HepG2 (cell line): ENCODE measurements at regions not wholly inside any gene's neighbourhood (a gene's known extent, or its start where the extent isn't known, plus 50 kb on each side); places are given as distances from the start of the nearest gene placed in this dataset.

Experiments used
- ATAC-seq: fragments of 200-7000 bp; cut with Tn5 transposase; 3 replicates; pipeline ENCODE4 v1.9.1; 2020; ENCODE audit warnings: mild to moderate bottlenecking, moderate library complexity
- BruUV-seq: library from RNA; stranded (reverse); fragments of 400-500 nt; replicated peaks from 2 replicates; lab custom pipeline; 2021; lab: Mats Ljungman, UMichigan
- CTCF ChIA-PET: fragments of 300-600 bp; formaldehyde crosslinking; extraction: SDS; loops from one replicate; lab custom pipeline; 2021; ENCODE audit warnings: low total read pairs, inconsistent platforms, low intra/inter-chr PET ratio; lab: Yijun Ruan, JAX
- POLR2A ChIA-PET: fragments of 350-600 bp; sonication (Branson Sonifier 250); formaldehyde crosslinking; loops from one replicate; lab custom pipeline; 2020; ENCODE audit warnings: antibody characterized with exemption, inconsistent platforms; lab: Yijun Ruan, JAX
- DNase-seq: peaks from one replicate; pipeline ENCODE4 v3.0.0-alpha.2; 2015; ENCODE audit warnings: low spot score
- FAIRE-seq: peaks from 3 replicates; lab custom pipeline; 2011; peaks lifted over from hg19 to GRCh38; lab: Jason Lieb, UNC
- H2AFZ ChIP-seq: one replicate; pipeline ENCODE4 v1.6.1; 2011; ENCODE audit warnings: low read length, inconsistent platforms
- H3K27ac ChIP-seq: fragments of 300-600 bp; 3 replicates; pipeline ENCODE4 v1.8.0; 2011; ENCODE audit warnings: mixed run types, mild to moderate bottlenecking, mixed read lengths, low read length, inconsistent platforms; ENCODE audit not compliant: insufficient read depth; ENCODE audit errors: extremely low read length
- H3K27me3 ChIP-seq, 2 experiments: fragments of 200-600 bp in 1 of 2; 2 replicates in 1 of 2; 3 replicates in 1 of 2; pipeline versions ENCODE4 v1.6.0 to v1.8.0; 2011; ENCODE audit warnings: low read length in 2 of 2, mild to moderate bottlenecking in 2 of 2, moderate library complexity in 2 of 2, inconsistent platforms in 1 of 2; ENCODE audit not compliant: insufficient read depth in 2 of 2, control insufficient read depth in 1 of 2
- H3K36me3 ChIP-seq, 2 experiments: fragments of 200-600 bp in 1 of 2; replicated peaks in 1 of 2; 2 replicates in 1 of 2; 3 replicates in 1 of 2; pipeline versions ENCODE4 v1.5.1 to v1.8.0; 2011; ENCODE audit warnings: low read length in 2 of 2, inconsistent platforms in 1 of 2; ENCODE audit not compliant: insufficient read depth in 2 of 2, control insufficient read depth in 1 of 2
- H3K4me1 ChIP-seq: 2 replicates; pipeline ENCODE4 v1.5.1; 2012; ENCODE audit warnings: low read length, inconsistent platforms; ENCODE audit not compliant: insufficient read depth
- H3K4me2 ChIP-seq: 2 replicates; pipeline ENCODE4 v1.6.0; 2011; ENCODE audit warnings: low read depth, low read length, inconsistent platforms
- H3K4me3 ChIP-seq, 3 experiments: fragments of 200-600 bp in 1 of 3; sonication (generic), shearing (Covaris generic) in 1 of 3; replicated peaks in 1 of 3; 2 replicates each; pipeline ENCODE4 v1.5.1; 2011 to 2016; ENCODE audit warnings: low read length in 3 of 3, inconsistent platforms in 2 of 3, low read depth in 2 of 3, mild to moderate bottlenecking in 2 of 3, control low read depth in 1 of 3, mixed read lengths in 1 of 3; ENCODE audit not compliant: insufficient read depth in 1 of 3
- H3K79me2 ChIP-seq: one replicate; pipeline ENCODE4 v1.6.1; 2011; ENCODE audit warnings: low read length, inconsistent platforms; ENCODE audit not compliant: insufficient read depth
- H3K9ac ChIP-seq: 2 replicates; pipeline ENCODE4 v1.6.0; 2011; ENCODE audit warnings: mild to moderate bottlenecking, low read depth, low read length, inconsistent platforms; ENCODE audit not compliant: insufficient read depth
- H3K9me3 ChIP-seq: 2 replicates; pipeline ENCODE4 v1.5.1; 2012; ENCODE audit warnings: mild to moderate bottlenecking, low read length
- H4K20me1 ChIP-seq: 2 replicates; pipeline ENCODE4 v1.6.0; 2011; ENCODE audit warnings: inconsistent platforms, mild to moderate bottlenecking, low read length, moderate library complexity; ENCODE audit not compliant: insufficient read depth
- JUN ChIP-seq: sonication (generic); formaldehyde crosslinking; IDR thresholded peaks from 2 replicates; pipeline ENCODE4 v1.4.0; 2020; ENCODE audit warnings: mild to moderate bottlenecking, missing genetic modification reagents
- MIER3 ChIP-seq: IDR thresholded peaks from 2 replicates; pipeline ENCODE4 v1.6.1; 2016; ENCODE audit warnings: missing compliant biosample characterization, borderline replicate concordance
- MXD4 ChIP-seq: IDR thresholded peaks from 2 replicates; pipeline ENCODE4 v1.6.1; 2016; ENCODE audit warnings: mild to moderate bottlenecking, missing biosample characterization, missing genetic modification reagents
- ZBTB20 ChIP-seq: sonication (generic); formaldehyde crosslinking; IDR thresholded peaks from 2 replicates; pipeline ENCODE4 v1.8.1; 2023; ENCODE audit warnings: missing genetic modification reagents, low read depth, mild to moderate bottlenecking, borderline replicate concordance
- WGBS: methylation state at CpG from one replicate; pipeline ENCODE4 v1.1.6; 2017; ENCODE audit warnings: low lambda C conversion rate; 5-methylcytosine and 5-hydroxymethylcytosine counted together
- in situ Hi-C: cut with HindIII; loops from 2 replicates; pipeline ENCODE4 v1.10.0; 2017; ENCODE audit warnings: low pct_unique_long_range_greater_than_20kb; ENCODE audit not compliant: extremely low pct_ligation_motif_present
- intact Hi-C: fragments of 100-400 bp; cut with micrococcal nuclease; formaldehyde crosslinking; loops from one replicate; pipeline ENCODE4 v1.10.0; 2022; ENCODE audit not compliant: unreplicated experiment
- TF ChIP-seq, protein P1 (sequence below): IDR thresholded peaks from 2 replicates; pipeline ENCODE4 v1.6.1; 2016; ENCODE audit warnings: low read depth, missing genetic modification reagents, missing compliant biosample characterization

GRCh38 chr4:152032722-152033131, 271.9 kb upstream of the GATB start (continued):
- TF ChIP-seq, protein P1, sequence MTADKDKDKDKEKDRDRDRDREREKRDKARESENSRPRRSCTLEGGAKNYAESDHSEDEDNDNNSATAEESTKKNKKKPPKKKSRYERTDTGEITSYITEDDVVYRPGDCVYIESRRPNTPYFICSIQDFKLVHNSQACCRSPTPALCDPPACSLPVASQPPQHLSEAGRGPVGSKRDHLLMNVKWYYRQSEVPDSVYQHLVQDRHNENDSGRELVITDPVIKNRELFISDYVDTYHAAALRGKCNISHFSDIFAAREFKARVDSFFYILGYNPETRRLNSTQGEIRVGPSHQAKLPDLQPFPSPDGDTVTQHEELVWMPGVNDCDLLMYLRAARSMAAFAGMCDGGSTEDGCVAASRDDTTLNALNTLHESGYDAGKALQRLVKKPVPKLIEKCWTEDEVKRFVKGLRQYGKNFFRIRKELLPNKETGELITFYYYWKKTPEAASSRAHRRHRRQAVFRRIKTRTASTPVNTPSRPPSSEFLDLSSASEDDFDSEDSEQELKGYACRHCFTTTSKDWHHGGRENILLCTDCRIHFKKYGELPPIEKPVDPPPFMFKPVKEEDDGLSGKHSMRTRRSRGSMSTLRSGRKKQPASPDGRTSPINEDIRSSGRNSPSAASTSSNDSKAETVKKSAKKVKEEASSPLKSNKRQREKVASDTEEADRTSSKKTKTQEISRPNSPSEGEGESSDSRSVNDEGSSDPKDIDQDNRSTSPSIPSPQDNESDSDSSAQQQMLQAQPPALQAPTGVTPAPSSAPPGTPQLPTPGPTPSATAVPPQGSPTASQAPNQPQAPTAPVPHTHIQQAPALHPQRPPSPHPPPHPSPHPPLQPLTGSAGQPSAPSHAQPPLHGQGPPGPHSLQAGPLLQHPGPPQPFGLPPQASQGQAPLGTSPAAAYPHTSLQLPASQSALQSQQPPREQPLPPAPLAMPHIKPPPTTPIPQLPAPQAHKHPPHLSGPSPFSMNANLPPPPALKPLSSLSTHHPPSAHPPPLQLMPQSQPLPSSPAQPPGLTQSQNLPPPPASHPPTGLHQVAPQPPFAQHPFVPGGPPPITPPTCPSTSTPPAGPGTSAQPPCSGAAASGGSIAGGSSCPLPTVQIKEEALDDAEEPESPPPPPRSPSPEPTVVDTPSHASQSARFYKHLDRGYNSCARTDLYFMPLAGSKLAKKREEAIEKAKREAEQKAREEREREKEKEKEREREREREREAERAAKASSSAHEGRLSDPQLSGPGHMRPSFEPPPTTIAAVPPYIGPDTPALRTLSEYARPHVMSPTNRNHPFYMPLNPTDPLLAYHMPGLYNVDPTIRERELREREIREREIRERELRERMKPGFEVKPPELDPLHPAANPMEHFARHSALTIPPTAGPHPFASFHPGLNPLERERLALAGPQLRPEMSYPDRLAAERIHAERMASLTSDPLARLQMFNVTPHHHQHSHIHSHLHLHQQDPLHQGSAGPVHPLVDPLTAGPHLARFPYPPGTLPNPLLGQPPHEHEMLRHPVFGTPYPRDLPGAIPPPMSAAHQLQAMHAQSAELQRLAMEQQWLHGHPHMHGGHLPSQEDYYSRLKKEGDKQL (CRISPR knock-in tag): no peak
- TF ChIP-seq ZBTB20: no peak

GRCh38 chr4:152029631-152030030, 268.8 kb upstream of the GATB start:
- Histone ChIP-seq H3K36me3 (no peaks in the 10 kb centered on the region), H3K27ac (no peak overlapping the region)
- WGBS: 8% methylated on average over 6 of the region's 6 CpGs
- TF ChIP-seq MIER3 (CRISPR knock-in tag) (no peak), JUN (CRISPR knock-in tag) (no peak), MXD4 (no peak)
- TF ChIP-seq, all 625 proteins: peak for 0
- FAIRE-seq (no peak), ATAC-seq (no peak), DNase-seq (no peak)
- no peak overlapping the region for H3K4me2 ChIP-seq
- no peaks in the 10 kb centered on the region for H4K20me1 ChIP-seq
- BruUV-seq: no TSS peak
- no peaks in the 10 kb centered on the region for H3K79me2 ChIP-seq
- no peak overlapping the region for H2AFZ ChIP-seq
- H3K9me3 ChIP-seq: no peaks in the 10 kb centered on the region
- no peaks in the 10 kb centered on the region; a peak in 1 of 5 replicates for H3K27me3 ChIP-seq
- ChIA-PET CTCF (no interaction called here), POLR2A (no interaction called here)
- H3K4me1 ChIP-seq: no peaks in the 10 kb centered on the region
- no peak overlapping the region for H3K9ac ChIP-seq
- no peak overlapping the region for H3K4me3 ChIP-seq
- intact Hi-C loops (no loop called here), in situ Hi-C loops (no loop called here)
